ENCODE measurements at regions not wholly inside any gene's neighbourhood (a gene's known extent, or its start where the extent isn't known, plus 50 kb on each side); places are given as distances from the start of the nearest gene placed in this dataset.

- intact Hi-C loops (cut with micrococcal nuclease): no loop called here
- Histone ChIP-seq H3K36me3 (ENCODE audit: control insufficient read depth, insufficient read depth, low read length) (no peaks in the 10 kb centered on the region), H3K9ac (ENCODE audit: low read depth, low read length) (no peak overlapping the region), H4K91ac (ENCODE audit: insufficient read depth, low read depth, low read length) (no peak overlapping the region), H2BK5ac (ENCODE audit: low read depth, low read length, poor library complexity, severe bottlenecking) (no peak overlapping the region), H4K8ac (ENCODE audit: low read depth in 2 of 2, low read length in 2 of 2) (no peak overlapping the region), H2BK20ac (ENCODE audit: low read depth, low read length) (no peak overlapping the region), H3K4ac (ENCODE audit: low read depth, low read length) (no peak overlapping the region), H4K5ac (ENCODE audit: low read depth, low read length) (no peak overlapping the region), H3K14ac (replicated peaks; ENCODE audit: low read depth, low read length) (no peak overlapping the region), H2AFZ (replicated peaks; ENCODE audit: low read length, poor library complexity) (no peak overlapping the region), H3K4me2 (ENCODE audit: low read depth, low read length) (no peak overlapping the region), H3K4me3 (ENCODE audit: insufficient read depth, low read depth, low read length) (no peak overlapping the region), H3K56ac (ENCODE audit: extremely low read depth, insufficient read depth, low read length) (no peak overlapping the region), H3K27me3 (ENCODE audit: control insufficient read depth, insufficient read depth, low read length) (no peaks in the 10 kb centered on the region), H4K20me1 (ENCODE audit: insufficient read depth, low read length) (no peaks in the 10 kb centered on the region), H2BK15ac (ENCODE audit: low read depth, low read length) (no peak overlapping the region), H3K27ac (ENCODE audit: insufficient read depth, low read length) (no peak overlapping the region), H3K79me1 (ENCODE audit: low read depth in 1 of 2, low read length in 2 of 2) (no peaks in the 10 kb centered on the region), H3K9me3 (ENCODE audit: control insufficient read depth, insufficient read depth, low read length) (peaks cover 4% of the 10 kb centered on the region), H3K4me1 (ENCODE audit: control insufficient read depth, insufficient read depth, low read length) (no peaks in the 10 kb centered on the region), H3K9me1 (ENCODE audit: insufficient read depth, low read length) (no peaks in the 10 kb centered on the region), H3K18ac (ENCODE audit: low read depth, low read length) (no peak overlapping the region), H2AK5ac (ENCODE audit: low read depth, low read length) (no peak overlapping the region), H2AK9ac (replicated peaks; ENCODE audit: low read depth, low read length, poor library complexity) (no peak overlapping the region), H2BK120ac (ENCODE audit: low read depth, low read length) (no peak overlapping the region), H3K23ac (ENCODE audit: low read depth, low read length) (no peak overlapping the region)
- CTCF ChIA-PET: no interaction called here
- ATAC-seq (ENCODE audit: low read depth) (no peak), DNase-seq (no peak)
- no TSS peak for BruUV-seq (replicated peaks)
- in situ Hi-C loops (cut with MboI; ENCODE audit: low sequenced_read_pairs): no loop called here
- WGBS, 2 experiments (ENCODE audit: extremely low coverage in 2 of 2, insufficient read length in 1 of 2): no CpG with 5 or more reads among the region's 1 CpG
- TF ChIP-seq USF2 (IDR thresholded peaks at IDR 0.05; ENCODE audit: low read depth, low read length) (no peak), RAD21 (IDR thresholded peaks at IDR 0.05; ENCODE audit: low read length) (no peak), CEBPB (IDR thresholded peaks at IDR 0.05; ENCODE audit: low read depth, low read length) (no peak), CTCF (conservative IDR thresholded peaks at IDR 0.05; ENCODE audit: low read depth, low read length) (no peak), RFX5 (IDR thresholded peaks at IDR 0.05; ENCODE audit: low read depth, low read length) (no peak), MAZ (IDR thresholded peaks at IDR 0.05; ENCODE audit: borderline replicate concordance, low read depth, low read length) (no peak), MXI1 (IDR thresholded peaks at IDR 0.05; ENCODE audit: borderline replicate concordance, low read depth, low read length) (no peak)
- POLR2A ChIA-PET (ENCODE audit: unreplicated experiment): no interaction called here
- dilution Hi-C loops (cut with HindIII; ENCODE audit: low sequenced_read_pairs, unreplicated experiment): no loop called here
Observed at GRCh38 chr7:10225275-10225674, 748.4 kb upstream of the PHF14 start.

Measured in IMR-90 (cell line).